Erythroblast (primary cell): ENCODE measurements at regions not wholly inside any gene's neighbourhood (a gene's known extent, or its start where the extent isn't known, plus 50 kb on each side); places are given as distances from the start of the nearest gene placed in this dataset.
"Not testable (repeated sequence)": the region's sequence is repeated elsewhere in the genome, so short reads cannot be mapped to it uniquely, and the experiment has no call there.

Experiments
- GATA1 ChIP-seq: IDR thresholded peaks from 2 replicates; pipeline ENCODE4 v1.6.1; 2011; ENCODE audit warnings: low read depth, mild to moderate bottlenecking, control low read depth, low read length, moderate library complexity
- POLR2A ChIP-seq: IDR thresholded peaks from 2 replicates; pipeline ENCODE4 v1.6.1; 2011; ENCODE audit warnings: mild to moderate bottlenecking, low read length

DNA sequence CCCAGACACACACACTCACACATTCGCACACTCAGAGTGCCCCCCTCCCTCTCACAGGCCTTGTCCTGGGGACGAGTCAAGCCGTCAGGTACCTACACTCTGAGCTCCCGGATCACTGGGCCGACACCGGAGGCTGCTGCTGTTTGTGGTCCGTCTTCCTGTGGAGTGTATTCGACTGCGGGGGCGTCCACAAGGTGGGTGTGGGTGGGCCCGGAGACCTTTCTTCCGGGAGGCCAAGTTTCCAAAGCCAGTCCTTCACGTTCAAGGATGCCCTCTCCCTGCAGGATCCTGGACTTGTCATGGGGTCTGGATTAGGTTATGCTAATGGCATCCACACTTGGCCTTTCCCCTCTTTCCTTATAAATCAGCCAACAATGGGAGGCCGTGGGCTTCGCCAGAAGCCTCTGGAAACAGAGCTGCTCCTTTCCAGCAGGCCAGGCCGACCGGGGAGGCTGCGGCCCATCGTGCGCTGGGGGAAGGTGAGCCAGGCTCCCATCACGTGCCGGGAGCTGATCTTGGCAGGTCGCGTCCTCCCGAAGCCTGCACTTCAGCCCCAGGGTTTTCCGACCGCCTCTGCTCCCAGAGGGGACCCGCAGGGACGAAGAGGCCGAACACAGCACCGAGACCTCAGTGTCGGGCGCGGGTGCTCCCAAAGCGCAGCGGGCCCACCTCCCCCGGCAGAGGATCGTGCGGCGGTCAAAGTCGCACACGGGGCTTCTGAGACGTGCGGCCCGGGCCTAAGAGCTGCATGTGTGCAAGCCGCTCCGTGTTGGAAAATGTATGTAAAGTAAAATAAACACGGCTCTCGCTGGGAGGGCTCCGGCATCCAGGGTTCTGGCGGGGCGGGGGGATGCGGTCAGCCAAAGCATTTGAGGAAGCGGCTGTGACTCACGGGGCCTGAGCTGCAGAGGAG, 196.5 kb upstream of the ZNF469 start:
- not testable (repeated sequence) for TF ChIP-seq POLR2A, GATA1
